ENCODE measurements at regions not wholly inside any gene's neighbourhood (a gene's known extent, or its start where the extent isn't known, plus 50 kb on each side); places are given as distances from the start of the nearest gene placed in this dataset.

GRCh38 chr1:98294127-98294526 lies 367.4 kb upstream of the SNX7 start:
- TF ChIP-seq CTCF (IDR thresholded peaks at IDR 0.05) = no peak
- no peak for TF ChIP-seq EZH2 (IDR thresholded peaks at IDR 0.05)
- TF ChIP-seq EZH2phosphoT487 (IDR thresholded peaks at IDR 0.05) = no peak
- Histone ChIP-seq H3K79me2 (ENCODE audit: low read depth) (no peaks in the 10 kb centered on the region), H4K20me1 (ENCODE audit: low read depth) (no peaks in the 10 kb centered on the region), H3F3A (ENCODE audit: low read depth) (no peaks in the 10 kb centered on the region), H3K4me2 (no peak overlapping the region), H2AFZ (replicated peaks) (no peak overlapping the region), H3K27me3 (no peaks in the 10 kb centered on the region), H3K9ac (no peak overlapping the region), H3K4me3 (no peak overlapping the region), H3K27ac (no peak overlapping the region), H3K36me3 (no peaks in the 10 kb centered on the region), H3K9me3 (ENCODE audit: low read depth) (no peaks in the 10 kb centered on the region), H3K4me1 (no peaks in the 10 kb centered on the region)
- H3K36me3 Mint-ChIP-seq = no peaks in the 10 kb centered on the region
- DNase-seq (ENCODE audit: low spot score) = no peak
- H3K9me3 Mint-ChIP-seq = peaks cover 2% of the 10 kb centered on the region
- no peaks in the 10 kb centered on the region for H3K4me1 Mint-ChIP-seq
- H3K27me3 Mint-ChIP-seq (ENCODE audit: insufficient read depth, low read depth) = no peaks in the 10 kb centered on the region
- H3K4me3 Mint-ChIP-seq = no peak overlapping the region
- H3K27ac Mint-ChIP-seq = no peak overlapping the region

- no peaks in the 10 kb centered on the region for H3K4me1 ChIP-seq
- H3K27me3 ChIP-seq = no peaks in the 10 kb centered on the region
- H3K36me3 ChIP-seq = no peaks in the 10 kb centered on the region
- H3K79me2 ChIP-seq (ENCODE audit: low read depth) = no peaks in the 10 kb centered on the region
- Mint-ChIP-seq H3K4me1 (no peaks in the 10 kb centered on the region), H3K9me3 (peaks cover 2% of the 10 kb centered on the region), H3K36me3 (no peaks in the 10 kb centered on the region), H3K27ac (no peak overlapping the region), H3K4me3 (no peak overlapping the region), H3K27me3 (ENCODE audit: insufficient read depth, low read depth) (no peaks in the 10 kb centered on the region)
- H4K20me1 ChIP-seq (ENCODE audit: low read depth) = no peaks in the 10 kb centered on the region
- no peaks in the 10 kb centered on the region for H3K9me3 ChIP-seq (ENCODE audit: low read depth)
- no peaks in the 10 kb centered on the region for H3F3A ChIP-seq (ENCODE audit: low read depth)
- no peak overlapping the region for H3K27ac ChIP-seq
- H3K4me2 ChIP-seq = no peak overlapping the region
- no peak overlapping the region for H3K9ac ChIP-seq
- no peak overlapping the region for H3K4me3 ChIP-seq
- DNase-seq (ENCODE audit: low spot score) = no peak
- no peak overlapping the region for H2AFZ ChIP-seq (replicated peaks)
- TF ChIP-seq EZH2phosphoT487 (IDR thresholded peaks at IDR 0.05) (no peak), CTCF (IDR thresholded peaks at IDR 0.05) (no peak), EZH2 (IDR thresholded peaks at IDR 0.05) (no peak)
Measured at GRCh38 chr1:98292994-98293393, 368.5 kb upstream of the SNX7 start.

GRCh38 chr1:98289311-98289710 lies 368.5 kb upstream of the DPYD start:
- Histone ChIP-seq H3K79me2 (ENCODE audit: low read depth) (no peaks in the 10 kb centered on the region), H3K4me3 (no peak overlapping the region), H3K9me3 (ENCODE audit: low read depth) (no peaks in the 10 kb centered on the region), H4K20me1 (ENCODE audit: low read depth) (no peaks in the 10 kb centered on the region), H3K9ac (no peak overlapping the region), H3F3A (ENCODE audit: low read depth) (no peaks in the 10 kb centered on the region), H3K27me3 (no peaks in the 10 kb centered on the region), H3K27ac (no peak overlapping the region), H3K4me2 (no peak overlapping the region), H3K4me1 (no peaks in the 10 kb centered on the region), H2AFZ (replicated peaks) (no peak overlapping the region), H3K36me3 (no peaks in the 10 kb centered on the region)
- peaks cover 2% of the 10 kb centered on the region for H3K9me3 Mint-ChIP-seq
- TF ChIP-seq CTCF (IDR thresholded peaks at IDR 0.05) (no peak), EZH2phosphoT487 (IDR thresholded peaks at IDR 0.05) (no peak), EZH2 (IDR thresholded peaks at IDR 0.05) (no peak)
- no peaks in the 10 kb centered on the region for H3K36me3 Mint-ChIP-seq
- no peak overlapping the region for H3K4me3 Mint-ChIP-seq
- DNase-seq (ENCODE audit: low spot score) = no peak
- no peak overlapping the region for H3K27ac Mint-ChIP-seq
- H3K27me3 Mint-ChIP-seq (ENCODE audit: insufficient read depth, low read depth) = no peaks in the 10 kb centered on the region
- no peaks in the 10 kb centered on the region for H3K4me1 Mint-ChIP-seq

GRCh38 chr1:98288494-98288893 lies 367.7 kb upstream of the DPYD start:
- TF ChIP-seq EZH2phosphoT487 (IDR thresholded peaks at IDR 0.05) = no peak
- no peak for TF ChIP-seq EZH2 (IDR thresholded peaks at IDR 0.05)
- no peak for TF ChIP-seq CTCF (IDR thresholded peaks at IDR 0.05)
- no peaks in the 10 kb centered on the region for H3K27me3 ChIP-seq
- Mint-ChIP-seq H3K36me3 (no peaks in the 10 kb centered on the region), H3K27me3 (ENCODE audit: insufficient read depth, low read depth) (no peaks in the 10 kb centered on the region), H3K4me1 (no peaks in the 10 kb centered on the region), H3K27ac (no peak overlapping the region), H3K9me3 (peaks cover 2% of the 10 kb centered on the region), H3K4me3 (no peak overlapping the region)
- no peak overlapping the region for H3K4me2 ChIP-seq
- H3F3A ChIP-seq (ENCODE audit: low read depth) = no peaks in the 10 kb centered on the region
- H3K9ac ChIP-seq = no peak overlapping the region
- no peak overlapping the region for H3K27ac ChIP-seq
- no peaks in the 10 kb centered on the region for H3K4me1 ChIP-seq
- no peak for DNase-seq (ENCODE audit: low spot score)
- no peaks in the 10 kb centered on the region for H4K20me1 ChIP-seq (ENCODE audit: low read depth)
- no peaks in the 10 kb centered on the region for H3K79me2 ChIP-seq (ENCODE audit: low read depth)
- H3K9me3 ChIP-seq (ENCODE audit: low read depth) = no peaks in the 10 kb centered on the region
- no peak overlapping the region for H3K4me3 ChIP-seq
- H3K36me3 ChIP-seq = no peaks in the 10 kb centered on the region
- no peak overlapping the region for H2AFZ ChIP-seq (replicated peaks)

Measured in neural progenitor cell (in vitro differentiated cells).